A549 (cell line): ENCODE measurements at regions not wholly inside any gene's neighbourhood (a gene's known extent, or its start where the extent isn't known, plus 50 kb on each side); places are given as distances from the start of the nearest gene placed in this dataset.
A peak's percentile ranks its signal among the peaks of the same experiment; 100 is the strongest.
"Not testable (repeated sequence)": the region's sequence is repeated elsewhere in the genome, so short reads cannot be mapped to it uniquely, and the experiment has no call there.

ENCODE experiments used
- ATAC-seq, 2 experiments: fragments of 200-7000 bp in 1 of 2; fragments of >200 bp in 1 of 2; cut with Nextera tagmentation in 1 of 2; cut with Tn5 transposase in 1 of 2; 3 replicates each; pipeline versions ENCODE4 v1.8.0 to v1.9.1; 2018 to 2020; ENCODE audit warnings: mild to moderate bottlenecking in 1 of 2, moderate library complexity in 1 of 2
- CTCF ChIA-PET: fragments of 300-600 bp; sonication (Branson Sonifier 250); formaldehyde crosslinking; extraction: SDS; loops from one replicate; lab custom pipeline; 2021; ENCODE audit warnings: antibody characterized with exemption, inconsistent platforms; lab: Yijun Ruan, JAX
- POLR2A ChIA-PET: fragments of 350-600 bp; formaldehyde crosslinking; extraction: SDS; loops from one replicate; lab custom pipeline; 2021; ENCODE audit warnings: antibody characterized with exemption, inconsistent platforms; lab: Yijun Ruan, JAX
- DNase-seq, 2 experiments: peaks; one replicate each; pipeline versions ENCODE4 v3.0.0 to v3.0.0-alpha.2; 2011 to 2016; ENCODE audit warnings: low read depth in 1 of 2, low spot score in 1 of 2
- FAIRE-seq: peaks from 2 replicates; lab custom pipeline; 2011; peaks lifted over from hg19 to GRCh38; lab: Jason Lieb, UNC
- H3K27ac ChIP-seq, 2 experiments: fragments of >200 bp; sonication (Bioruptor Twin); formaldehyde crosslinking; 3 replicates each; pipeline ENCODE4 v1.5.1; 2016 to 2017
- H3K4me1 ChIP-seq: fragments of >200 bp; sonication (Bioruptor Twin); formaldehyde crosslinking; 3 replicates; pipeline ENCODE4 v1.6.1; 2016
- H3K4me2 ChIP-seq: fragments of >200 bp; sonication (Bioruptor Twin); formaldehyde crosslinking; 3 replicates; pipeline ENCODE4 v1.6.1; 2016
- H3K4me3 ChIP-seq: fragments of >200 bp; sonication (Bioruptor Twin); formaldehyde crosslinking; 3 replicates; pipeline ENCODE4 v1.5.1; 2016
- H3K9me3 ChIP-seq: fragments of >200 bp; sonication (Bioruptor Twin); formaldehyde crosslinking; 3 replicates; pipeline ENCODE4 v1.6.1; 2016
- CBX2 ChIP-seq: fragments of 200-600 bp; sonication (generic); IDR thresholded peaks from 2 replicates; pipeline ENCODE4 v1.6.1; 2016; ENCODE audit warnings: low read depth, mild to moderate bottlenecking, borderline replicate concordance
- EP300 ChIP-seq, 2 experiments: fragments of >200 bp; sonication (Bioruptor Twin); formaldehyde crosslinking; IDR thresholded peaks; 2 replicates in 1 of 2; 3 replicates in 1 of 2; pipeline ENCODE4 v1.6.1; 2016 to 2017
- ESRRA ChIP-seq: fragments of 150-350 bp; IDR thresholded peaks from 2 replicates; pipeline ENCODE4 v1.6.1; 2014; ENCODE audit warnings: mild to moderate bottlenecking, low read length, borderline replicate concordance
- FOSB ChIP-seq: fragments of 250-450 bp; sonication (Bioruptor Pico); IDR thresholded peaks from 2 replicates; pipeline ENCODE4 v1.5.0; 2020; ENCODE audit warnings: mild to moderate bottlenecking, moderate library complexity
- FOSL2 ChIP-seq, 2 experiments: fragments of 450-650 bp in 1 of 2; fragments of >200 bp in 1 of 2; sonication (Bioruptor Twin) in 1 of 2; formaldehyde crosslinking; IDR thresholded peaks; 2 replicates each; pipeline versions ENCODE4 v1.5.0 to v1.6.1; 2016 to 2020; ENCODE audit warnings: mild to moderate bottlenecking in 1 of 2, moderate library complexity in 1 of 2
- HOXB5 ChIP-seq: fragments of 250-450 bp; sonication (Bioruptor Pico); IDR thresholded peaks from 2 replicates; pipeline ENCODE4 v1.5.0; 2020; ENCODE audit warnings: mild to moderate bottlenecking, moderate library complexity
- JUN ChIP-seq, 2 experiments: fragments of >200 bp; sonication (Bioruptor Twin); formaldehyde crosslinking; IDR thresholded peaks; 2 replicates in 1 of 2; 3 replicates in 1 of 2; pipeline ENCODE4 v1.6.1; 2016 to 2017
- KDM5A ChIP-seq: fragments of 200-600 bp; sonication (generic); IDR thresholded peaks from 2 replicates; pipeline ENCODE4 v1.6.1; 2016; ENCODE audit warnings: antibody characterized with exemption, mild to moderate bottlenecking
- PBX3 ChIP-seq: IDR thresholded peaks from 2 replicates; pipeline ENCODE4 v1.6.1; 2012
- USF2 ChIP-seq: fragments of 450-650 bp; IDR thresholded peaks from 2 replicates; pipeline ENCODE4 v1.6.1; 2014; ENCODE audit warnings: antibody characterized with exemption
- ZFP36 ChIP-seq: fragments of 450-650 bp; IDR thresholded peaks from 2 replicates; pipeline ENCODE4 v1.6.1; 2014; ENCODE audit warnings: borderline replicate concordance; ENCODE audit not compliant: partially characterized antibody
- WGBS: methylation state at CpG from one replicate; pipeline ENCODE4 v1.1.6; 2017; ENCODE audit errors: missing lambda C conversion rate; 5-methylcytosine and 5-hydroxymethylcytosine counted together
- TF ChIP-seq, protein P1 (sequence below): fragments of 250-450 bp; sonication (Bioruptor Pico); IDR thresholded peaks from 2 replicates; pipeline ENCODE4 v1.5.0; 2021; ENCODE audit warnings: mild to moderate bottlenecking, moderate library complexity, borderline replicate concordance

- ChIA-PET POLR2A (no interaction called here), CTCF (no interaction called here)
- Histone ChIP-seq H3K4me3 (no peak overlapping the region), H3K4me1 (no peaks in the 10 kb centered on the region), H3K9me3 (no peaks in the 10 kb centered on the region), H3K4me2 (no peak overlapping the region), H3K27ac (no peak overlapping the region)
- FAIRE-seq (no peak), ATAC-seq (no peak), DNase-seq (no peak)
- 100% methylated on average over 1 of the region's 1 CpG for WGBS
- TF ChIP-seq, protein P1, sequence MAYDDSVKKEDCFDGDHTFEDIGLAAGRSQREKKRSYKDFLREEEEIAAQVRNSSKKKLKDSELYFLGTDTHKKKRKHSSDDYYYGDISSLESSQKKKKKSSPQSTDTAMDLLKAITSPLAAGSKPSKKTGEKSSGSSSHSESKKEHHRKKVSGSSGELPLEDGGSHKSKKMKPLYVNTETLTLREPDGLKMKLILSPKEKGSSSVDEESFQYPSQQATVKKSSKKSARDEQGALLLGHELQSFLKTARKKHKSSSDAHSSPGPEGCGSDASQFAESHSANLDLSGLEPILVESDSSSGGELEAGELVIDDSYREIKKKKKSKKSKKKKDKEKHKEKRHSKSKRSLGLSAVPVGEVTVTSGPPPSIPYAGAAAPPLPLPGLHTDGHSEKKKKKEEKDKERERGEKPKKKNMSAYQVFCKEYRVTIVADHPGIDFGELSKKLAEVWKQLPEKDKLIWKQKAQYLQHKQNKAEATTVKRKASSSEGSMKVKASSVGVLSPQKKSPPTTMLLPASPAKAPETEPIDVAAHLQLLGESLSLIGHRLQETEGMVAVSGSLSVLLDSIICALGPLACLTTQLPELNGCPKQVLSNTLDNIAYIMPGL (CRISPR knock-in tag) = no peak
- TF ChIP-seq KDM5A (no peak), FOSL2 (IDR thresholded peaks at IDR 0.05) (no peak), FOSL2 (CRISPR knock-in tag; IDR thresholded peaks at IDR 0.05) (no peak), CBX2 (no peak), JUN (IDR thresholded peaks at IDR 0.05) (no peak), FOSB (no peak), PBX3 (no peak)
Observed at GRCh38 chr6:132187816-132188215, 213.5 kb downstream of the MOXD1 start.

DNA sequence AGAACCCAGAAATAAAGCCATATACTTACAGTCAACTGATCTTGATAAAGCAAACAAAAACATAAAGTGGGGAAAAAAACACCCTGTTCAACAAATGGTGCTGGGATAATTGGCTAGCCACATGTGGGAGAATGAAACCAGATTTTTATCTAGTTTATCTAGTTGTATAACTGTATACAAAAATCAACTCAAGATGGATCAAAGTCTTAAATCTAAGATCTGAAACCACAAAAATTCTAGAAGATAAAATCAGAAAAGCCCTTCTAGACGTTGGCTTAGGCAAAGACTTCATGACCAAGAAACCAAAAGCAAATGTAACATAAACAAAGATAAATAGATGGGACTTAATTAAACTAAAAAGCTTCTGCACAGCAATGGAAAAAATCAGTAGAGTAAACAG, 216.3 kb downstream of the MOXD1 start:
- POLR2A ChIA-PET, DNase-seq, FAIRE-seq, H3K4me2 ChIP-seq, H3K4me1 ChIP-seq, H3K9me3 ChIP-seq, H3K27ac ChIP-seq, H3K4me3 ChIP-seq, ATAC-seq, CTCF ChIA-PET: not testable (repeated sequence)
- WGBS = 12% methylated on average over 1 of the region's 1 CpG

DNA sequence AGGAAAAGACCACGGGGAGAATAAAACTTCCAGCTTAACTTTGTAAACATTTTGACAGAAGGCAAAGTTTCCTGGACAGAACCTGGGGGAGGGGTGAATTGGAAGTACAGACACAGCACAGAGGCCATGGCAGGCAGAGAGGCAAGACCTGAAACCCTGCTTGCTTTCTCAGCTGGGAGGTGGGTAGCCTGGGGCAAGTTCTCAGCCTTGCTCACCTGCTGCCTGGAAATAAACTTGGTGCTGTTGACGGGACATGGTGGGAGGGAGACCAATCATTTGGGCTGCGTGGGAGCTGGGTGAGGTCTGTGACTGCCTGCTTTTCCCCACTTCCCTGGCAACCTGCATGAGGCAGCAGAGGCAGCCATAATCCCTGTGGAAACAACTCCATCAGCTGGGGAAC, 221.3 kb downstream of the MOXD1 start:
- Histone ChIP-seq H3K4me3 (no peak overlapping the region), H3K4me2 (no peak overlapping the region), H3K27ac (no peak overlapping the region), H3K4me1 (no peaks in the 10 kb centered on the region), H3K9me3 (peaks cover under 1% of the 10 kb centered on the region; the same call in 1 of the 3 replicates)
- ATAC-seq = no peak
- WGBS = 3% methylated on average over 2 of the region's 3 CpGs
- no peak for DNase-seq
- no peak for FAIRE-seq
- ChIA-PET CTCF (interaction anchor here (0.9 kb wide), 1 partner anchor 13 kb away, joined by 4 read pairs; no protein-coding TSS in a partner anchor), POLR2A (no interaction called here)
- TF ChIP-seq KDM5A (no peak), ESRRA (no peak), EP300 (IDR thresholded peaks at IDR 0.05) (no peak), USF2 (no peak)

DNA sequence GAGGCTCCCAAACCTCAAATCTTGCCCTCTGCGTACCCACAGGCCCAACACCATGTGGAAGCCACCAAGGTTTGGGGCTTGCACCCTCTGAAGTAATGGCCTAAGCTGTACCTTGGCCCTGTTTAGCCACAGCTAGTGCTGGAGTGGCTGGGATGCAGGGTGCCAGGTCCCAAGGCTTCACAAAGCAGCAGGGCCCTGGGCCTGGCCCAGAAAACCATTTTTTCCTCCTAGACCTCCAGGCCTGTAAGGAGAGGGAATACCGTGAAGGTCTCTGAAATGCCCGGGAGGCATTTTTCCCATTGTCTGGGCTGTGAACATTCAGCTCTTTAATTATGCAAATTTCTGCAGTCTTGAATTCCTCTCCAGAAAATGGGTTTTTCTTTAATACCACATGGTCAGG, 223.7 kb upstream of the CCN2 start:
- H3K4me1 ChIP-seq = no peaks in the 10 kb centered on the region
- ChIA-PET CTCF (interaction anchor here (1.0 to 1.8 kb wide), 3 partner anchors 43 to 265 kb away, joined by 3 to 5 read pairs (median 4); no protein-coding TSS in a partner anchor), POLR2A (no interaction called here)
- H3K27ac ChIP-seq = no peak overlapping the region
- FAIRE-seq (no peak), ATAC-seq (no peak), DNase-seq (no peak)
- H3K4me2 ChIP-seq = no peak overlapping the region
- no peak overlapping the region for H3K4me3 ChIP-seq
- 58% methylated on average over 3 of the region's 3 CpGs for WGBS
- no peak for TF ChIP-seq JUN (IDR thresholded peaks at IDR 0.05)
- peak; percentile 89 for TF ChIP-seq ZFP36
- no peak for TF ChIP-seq HOXB5 (CRISPR knock-in tag)
- H3K9me3 ChIP-seq = peaks cover 8% of the 10 kb centered on the region; the same call in 1 of the 3 replicates
